DOHH2 (cell line): ENCODE measurements at regions not wholly inside any gene's neighbourhood (a gene's known extent, or its start where the extent isn't known, plus 50 kb on each side); places are given as distances from the start of the nearest gene placed in this dataset.
"Not testable (repeated sequence)": the region's sequence is repeated elsewhere in the genome, so short reads cannot be mapped to it uniquely, and the experiment has no call there.

Experiments
- CTCF ChIP-seq: fragments of 200-600 bp; sonication (generic); IDR thresholded peaks from one replicate; pipeline ENCODE4 v1.5.1; 2014; ENCODE audit warnings: antibody characterized with exemption, mild to moderate bottlenecking, low read depth, low read length; ENCODE audit not compliant: poor library complexity, severe bottlenecking
- EZH2phosphoT487 ChIP-seq: fragments of 200-600 bp; sonication (generic); IDR thresholded peaks from 2 replicates; pipeline ENCODE4 v1.6.1; 2017; ENCODE audit warnings: borderline replicate concordance, mild to moderate bottlenecking, antibody characterized with exemption, low read length, moderate library complexity, mixed read lengths

GRCh38 chr9:66152406-66152805 is 415.5 kb downstream of the FOXD4L4 start:
- TF ChIP-seq CTCF, EZH2phosphoT487: not testable (repeated sequence)
